ENCODE measurements at regions not wholly inside any gene's neighbourhood (a gene's known extent, or its start where the extent isn't known, plus 50 kb on each side); places are given as distances from the start of the nearest gene placed in this dataset.
"Not testable (repeated sequence)": the region's sequence is repeated elsewhere in the genome, so short reads cannot be mapped to it uniquely, and the experiment has no call there.

- Mint-ChIP-seq H3K4me3 (no peak overlapping the region), H3K27ac (no peak overlapping the region), H3K9me3 (no peaks in the 10 kb centered on the region), H3K27me3 (peaks cover 7% of the 10 kb centered on the region), H3K36me3 (ENCODE audit: low read depth) (no peaks in the 10 kb centered on the region), H3K4me1 (peaks cover 5% of the 10 kb centered on the region)
- intact Hi-C loops (cut with micrococcal nuclease), result no loop called here
- DNase-seq, result no peak
Observed at GRCh38 chr10:28354511-28354910, 51.6 kb upstream of the MPP7 start.

- Mint-ChIP-seq H3K36me3 (ENCODE audit: low read depth) (no peaks in the 10 kb centered on the region), H3K9me3 (no peaks in the 10 kb centered on the region), H3K4me3 (no peak overlapping the region), H3K27ac (no peak overlapping the region), H3K27me3 (peaks cover 7% of the 10 kb centered on the region), H3K4me1 (peaks cover 5% of the 10 kb centered on the region)
- DNase-seq, result no peak
- intact Hi-C loops (cut with micrococcal nuclease), result no loop called here
Observed at GRCh38 chr10:28355376-28355775, 52.5 kb upstream of the MPP7 start.

- no peaks in the 10 kb centered on the region for H3K9me3 Mint-ChIP-seq
- no peak overlapping the region for H3K27ac Mint-ChIP-seq
- intact Hi-C loops (cut with micrococcal nuclease), result no loop called here
- no peak overlapping the region for H3K4me3 Mint-ChIP-seq
- H3K4me1 Mint-ChIP-seq, result peaks cover 5% of the 10 kb centered on the region
- H3K36me3 Mint-ChIP-seq (ENCODE audit: low read depth), result no peaks in the 10 kb centered on the region
- no peak for DNase-seq
- peaks cover 3% of the 10 kb centered on the region for H3K27me3 Mint-ChIP-seq
Observed at GRCh38 chr10:28359334-28359733, 56.5 kb upstream of the MPP7 start.

- Mint-ChIP-seq H3K9me3 (no peaks in the 10 kb centered on the region), H3K27me3 (peaks cover 3% of the 10 kb centered on the region), H3K27ac (no peak overlapping the region), H3K36me3 (ENCODE audit: low read depth) (no peaks in the 10 kb centered on the region), H3K4me3 (no peak overlapping the region), H3K4me1 (peaks cover 5% of the 10 kb centered on the region)
- intact Hi-C loops (cut with micrococcal nuclease), result no loop called here
- DNase-seq, result no peak
Observed at GRCh38 chr10:28360175-28360574, 57.3 kb upstream of the MPP7 start.

- Mint-ChIP-seq H3K36me3 (ENCODE audit: low read depth) (peaks cover 4% of the 10 kb centered on the region), H3K9me3 (no peaks in the 10 kb centered on the region)
- intact Hi-C loops (cut with micrococcal nuclease), result no loop called here
Observed at GRCh38 chr10:28363376-28363775, 60.5 kb upstream of the MPP7 start.

GRCh38 chr10:28365840-28366239 is 63.0 kb upstream of the MPP7 start:
- H3K27ac Mint-ChIP-seq, result peak overlapping the region; percentile 75
- H3K9me3 Mint-ChIP-seq, result peaks cover 2% of the 10 kb centered on the region
- H3K27me3 Mint-ChIP-seq, result no peaks in the 10 kb centered on the region
- peaks cover 32% of the 10 kb centered on the region for H3K4me1 Mint-ChIP-seq
- peak; percentile 45 for DNase-seq
- peaks cover 9% of the 10 kb centered on the region for H3K36me3 Mint-ChIP-seq (ENCODE audit: low read depth)
- peak overlapping the region; percentile 39 for H3K4me3 Mint-ChIP-seq
- intact Hi-C loops (cut with micrococcal nuclease), result no loop called here

More at GRCh38 chr10:28363376-28363775, 60.5 kb upstream of the MPP7 start:
- Mint-ChIP-seq H3K27ac (no peak overlapping the region), H3K4me3 (no peak overlapping the region), H3K4me1 (peaks cover 26% of the 10 kb centered on the region), H3K27me3 (peaks cover 3% of the 10 kb centered on the region)
- no peak for DNase-seq

GRCh38 chr10:28366994-28367393 is 64.1 kb upstream of the MPP7 start:
- Mint-ChIP-seq H3K27ac (peak overlapping the region; percentile 80), H3K4me3 (no peak overlapping the region), H3K36me3 (ENCODE audit: low read depth) (peaks cover 9% of the 10 kb centered on the region), H3K4me1 (peaks cover 32% of the 10 kb centered on the region), H3K27me3 (no peaks in the 10 kb centered on the region), H3K9me3 (peaks cover 3% of the 10 kb centered on the region)
- DNase-seq, result peak; percentile 55
- intact Hi-C loops (cut with micrococcal nuclease), result no loop called here

GRCh38 chr10:28367413-28367812 is 64.5 kb upstream of the MPP7 start:
- no peak for DNase-seq
- peaks cover 3% of the 10 kb centered on the region for H3K9me3 Mint-ChIP-seq
- H3K36me3 Mint-ChIP-seq (ENCODE audit: low read depth), result peaks cover 9% of the 10 kb centered on the region
- H3K27ac Mint-ChIP-seq, result peak overlapping the region; percentile 80
- intact Hi-C loops (cut with micrococcal nuclease), result no loop called here
- no peaks in the 10 kb centered on the region for H3K27me3 Mint-ChIP-seq
- H3K4me1 Mint-ChIP-seq, result peaks cover 32% of the 10 kb centered on the region
- H3K4me3 Mint-ChIP-seq, result peak overlapping the region; percentile 48

GRCh38 chr10:28367929-28368484 is 65.1 kb upstream of the MPP7 start:
- peak overlapping the region; percentile 59 for H3K4me3 Mint-ChIP-seq
- peak overlapping the region; percentile 80 for H3K27ac Mint-ChIP-seq
- H3K36me3 Mint-ChIP-seq (ENCODE audit: low read depth), result peaks cover 9% of the 10 kb centered on the region
- peaks cover 3% of the 10 kb centered on the region for H3K9me3 Mint-ChIP-seq
- H3K27me3 Mint-ChIP-seq, result no peaks in the 10 kb centered on the region
- DNase-seq, result peak; percentile 91
- intact Hi-C loops (cut with micrococcal nuclease), result loop anchor here (1.0 kb wide), 3 partner anchors 12 to 65 kb away; partner anchors contain the start of gene MPP7
- peaks cover 32% of the 10 kb centered on the region for H3K4me1 Mint-ChIP-seq

GRCh38 chr10:28370107-28370835 is 67.4 kb upstream of the MPP7 start:
- Mint-ChIP-seq H3K4me3 (no peak overlapping the region), H3K9me3 (peaks cover 3% of the 10 kb centered on the region), H3K27ac (no peak overlapping the region), H3K4me1 (peaks cover 31% of the 10 kb centered on the region), H3K36me3 (ENCODE audit: low read depth) (peaks cover 9% of the 10 kb centered on the region), H3K27me3 (no peaks in the 10 kb centered on the region)
- intact Hi-C loops (cut with micrococcal nuclease), result no loop called here
- no peak for DNase-seq

- DNase-seq; H3K27ac Mint-ChIP-seq; H3K4me3 Mint-ChIP-seq; intact Hi-C loops (cut with micrococcal nuclease); H3K9me3 Mint-ChIP-seq; H3K36me3 Mint-ChIP-seq (ENCODE audit: low read depth); H3K27me3 Mint-ChIP-seq: not testable (repeated sequence)
- peaks cover 24% of the 10 kb centered on the region for H3K4me1 Mint-ChIP-seq
Observed at GRCh38 chr10:28371638-28372037, 68.8 kb upstream of the MPP7 start.

- Mint-ChIP-seq H3K27ac (no peak overlapping the region), H3K36me3 (ENCODE audit: low read depth) (peaks cover 5% of the 10 kb centered on the region), H3K4me1 (peaks cover 13% of the 10 kb centered on the region), H3K27me3 (no peaks in the 10 kb centered on the region), H3K9me3 (peaks cover 3% of the 10 kb centered on the region), H3K4me3 (no peak overlapping the region)
- intact Hi-C loops (cut with micrococcal nuclease), result no loop called here
- DNase-seq, result no peak
Observed at GRCh38 chr10:28374036-28374435, 71.2 kb upstream of the MPP7 start.

GRCh38 chr10:28375399-28376354 is 72.8 kb upstream of the MPP7 start:
- Mint-ChIP-seq H3K36me3 (ENCODE audit: low read depth) (no peaks in the 10 kb centered on the region), H3K27me3 (no peaks in the 10 kb centered on the region), H3K27ac (no peak overlapping the region), H3K4me1 (peaks cover 15% of the 10 kb centered on the region), H3K9me3 (peaks cover 2% of the 10 kb centered on the region), H3K4me3 (no peak overlapping the region)
- DNase-seq, result no peak
- intact Hi-C loops (cut with micrococcal nuclease), result no loop called here
